HepG2 (cell line): ENCODE measurements at regions not wholly inside any gene's neighbourhood (a gene's known extent, or its start where the extent isn't known, plus 50 kb on each side); places are given as distances from the start of the nearest gene placed in this dataset.

Experiments
- ATF7-NPFF ChIP-seq: sonication (generic); formaldehyde crosslinking; IDR thresholded peaks from 2 replicates; pipeline ENCODE4 v1.8.1; 2023; ENCODE audit warnings: mild to moderate bottlenecking, low read depth, missing genetic modification reagents, moderate library complexity
- CREM ChIP-seq, 2 experiments: sonication (generic) in 1 of 2; formaldehyde crosslinking in 1 of 2; IDR thresholded peaks; 2 replicates each; pipeline versions ENCODE4 v1.4.0 to v1.6.1; 2016 to 2020; ENCODE audit warnings: antibody characterized with exemption in 1 of 2, mild to moderate bottlenecking in 1 of 2, missing genetic modification reagents in 1 of 2
- GATAD1 ChIP-seq: IDR thresholded peaks from 2 replicates; pipeline ENCODE4 v1.6.1; 2016; ENCODE audit warnings: missing genetic modification reagents, missing compliant biosample characterization
- MBD4 ChIP-seq: IDR thresholded peaks from 2 replicates; pipeline ENCODE4 v1.6.1; 2012; ENCODE audit warnings: low read length, inconsistent platforms, borderline replicate concordance
- PCBP2 ChIP-seq: fragments of 200-400 bp; formaldehyde crosslinking; optimal IDR thresholded peaks from 2 replicates; pipeline ENCODE3; 2018; ENCODE audit warnings: low read length, low read depth; ENCODE audit not compliant: poor library complexity, severe bottlenecking
- REPIN1 ChIP-seq: sonication (generic); formaldehyde crosslinking; IDR thresholded peaks from 2 replicates; pipeline ENCODE4 v1.8.0; 2022; ENCODE audit warnings: missing genetic modification reagents, low read depth, mild to moderate bottlenecking, borderline replicate concordance
- RFXAP ChIP-seq: sonication (generic); formaldehyde crosslinking; IDR thresholded peaks from 2 replicates; pipeline ENCODE4 v1.4.0; 2020; ENCODE audit warnings: missing genetic modification reagents, borderline replicate concordance
- SIX1 ChIP-seq: sonication (generic); formaldehyde crosslinking; IDR thresholded peaks from 2 replicates; pipeline ENCODE4 v1.4.0; 2020; ENCODE audit warnings: missing genetic modification reagents, borderline replicate concordance
- SOX6 ChIP-seq, 2 experiments: fragments of 450-650 bp in 1 of 2; sonication (generic) in 1 of 2; formaldehyde crosslinking in 1 of 2; IDR thresholded peaks; 2 replicates each; pipeline versions ENCODE4 v1.4.0 to v1.6.1; 2017 to 2020; ENCODE audit warnings: antibody characterized with exemption in 1 of 2, mild to moderate bottlenecking in 1 of 2, missing genetic modification reagents in 1 of 2
- YEATS2 ChIP-seq: sonication (generic); formaldehyde crosslinking; IDR thresholded peaks from 2 replicates; pipeline ENCODE4 v1.4.0; 2020; ENCODE audit warnings: missing genetic modification reagents, borderline replicate concordance
- ZZZ3 ChIP-seq: sonication (generic); formaldehyde crosslinking; IDR thresholded peaks from 2 replicates; pipeline ENCODE4 v1.4.0; 2020; ENCODE audit warnings: missing genetic modification reagents, mild to moderate bottlenecking, borderline replicate concordance
- TF ChIP-seq, protein P1 (sequence below), 2 experiments: sonication (generic) in 1 of 2; formaldehyde crosslinking in 1 of 2; IDR thresholded peaks; 2 replicates each; pipeline versions ENCODE4 v1.6.1 to v1.9.0; 2014 to 2022; ENCODE audit warnings: antibody characterized with exemption in 1 of 2, borderline replicate concordance in 1 of 2, inconsistent platforms in 1 of 2, low read depth in 1 of 2, missing genetic modification reagents in 1 of 2
- TF ChIP-seq, protein P2 (sequence below): sonication (generic); formaldehyde crosslinking; conservative IDR thresholded peaks from 2 replicates; pipeline ENCODE4 v1.5.0; 2020; ENCODE audit warnings: missing genetic modification reagents
- TF ChIP-seq, protein P3 (sequence below): sonication (generic); formaldehyde crosslinking; IDR thresholded peaks from 2 replicates; pipeline ENCODE4 v1.5.1; 2020; ENCODE audit warnings: missing genetic modification reagents, mild to moderate bottlenecking, borderline replicate concordance
- TF ChIP-seq, protein P4 (sequence below): IDR thresholded peaks from 2 replicates; pipeline ENCODE4 v1.6.1; 2016

DNA sequence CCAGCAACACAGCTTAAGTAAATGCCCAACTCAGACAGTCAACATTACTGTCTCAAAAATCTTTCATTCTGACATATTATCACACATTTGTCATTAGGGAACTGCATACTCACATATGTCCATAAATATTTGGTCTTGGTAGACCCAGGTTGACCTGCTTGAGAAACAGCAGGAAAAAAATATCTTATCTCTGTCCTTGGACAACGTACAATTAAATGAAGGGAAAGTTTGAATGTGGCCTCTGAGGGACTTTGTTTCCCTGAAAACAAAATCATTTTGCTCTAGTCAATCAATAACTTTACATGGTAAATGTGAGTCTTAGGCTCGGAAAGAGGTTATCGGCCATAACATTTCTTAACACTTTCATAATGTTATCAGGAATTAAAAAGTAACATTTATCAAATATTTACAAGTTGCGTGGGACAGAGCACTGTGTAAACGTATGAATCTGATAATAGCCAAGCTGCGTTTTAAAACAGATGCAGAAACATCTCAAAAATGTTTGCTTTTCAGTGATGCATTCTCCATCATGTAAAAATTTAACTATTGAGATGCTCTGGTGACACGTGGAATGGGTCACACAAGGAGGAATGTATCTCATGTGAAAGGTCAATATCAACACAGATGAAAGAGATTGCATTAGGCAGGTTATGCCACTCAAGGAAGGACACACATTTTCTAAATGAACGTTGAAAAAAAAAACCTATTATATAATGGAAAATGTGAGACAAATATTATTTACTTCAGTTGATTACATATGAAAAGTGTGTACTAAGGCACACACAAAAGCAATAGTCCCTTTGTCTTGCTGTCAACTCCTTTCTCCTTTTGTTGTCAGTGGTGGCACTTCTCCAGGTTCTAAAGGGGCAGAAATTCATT lies 304.4 kb downstream of the WDR72 start (continued):
- TF ChIP-seq, protein P1, sequence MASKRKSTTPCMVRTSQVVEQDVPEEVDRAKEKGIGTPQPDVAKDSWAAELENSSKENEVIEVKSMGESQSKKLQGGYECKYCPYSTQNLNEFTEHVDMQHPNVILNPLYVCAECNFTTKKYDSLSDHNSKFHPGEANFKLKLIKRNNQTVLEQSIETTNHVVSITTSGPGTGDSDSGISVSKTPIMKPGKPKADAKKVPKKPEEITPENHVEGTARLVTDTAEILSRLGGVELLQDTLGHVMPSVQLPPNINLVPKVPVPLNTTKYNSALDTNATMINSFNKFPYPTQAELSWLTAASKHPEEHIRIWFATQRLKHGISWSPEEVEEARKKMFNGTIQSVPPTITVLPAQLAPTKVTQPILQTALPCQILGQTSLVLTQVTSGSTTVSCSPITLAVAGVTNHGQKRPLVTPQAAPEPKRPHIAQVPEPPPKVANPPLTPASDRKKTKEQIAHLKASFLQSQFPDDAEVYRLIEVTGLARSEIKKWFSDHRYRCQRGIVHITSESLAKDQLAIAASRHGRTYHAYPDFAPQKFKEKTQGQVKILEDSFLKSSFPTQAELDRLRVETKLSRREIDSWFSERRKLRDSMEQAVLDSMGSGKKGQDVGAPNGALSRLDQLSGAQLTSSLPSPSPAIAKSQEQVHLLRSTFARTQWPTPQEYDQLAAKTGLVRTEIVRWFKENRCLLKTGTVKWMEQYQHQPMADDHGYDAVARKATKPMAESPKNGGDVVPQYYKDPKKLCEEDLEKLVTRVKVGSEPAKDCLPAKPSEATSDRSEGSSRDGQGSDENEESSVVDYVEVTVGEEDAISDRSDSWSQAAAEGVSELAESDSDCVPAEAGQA (IDR thresholded peaks at IDR 0.05; ENCODE audit: low read depth), result 0 out of 2 replicates have a peak, but pooled peaks have one; percentile 36
- TF ChIP-seq, protein P1 (CRISPR knock-in tag; IDR thresholded peaks at IDR 0.05; ENCODE audit: borderline replicate concordance), result peak; percentile 74; the same call in 1 of the 2 replicates
- TF ChIP-seq, protein P2, sequence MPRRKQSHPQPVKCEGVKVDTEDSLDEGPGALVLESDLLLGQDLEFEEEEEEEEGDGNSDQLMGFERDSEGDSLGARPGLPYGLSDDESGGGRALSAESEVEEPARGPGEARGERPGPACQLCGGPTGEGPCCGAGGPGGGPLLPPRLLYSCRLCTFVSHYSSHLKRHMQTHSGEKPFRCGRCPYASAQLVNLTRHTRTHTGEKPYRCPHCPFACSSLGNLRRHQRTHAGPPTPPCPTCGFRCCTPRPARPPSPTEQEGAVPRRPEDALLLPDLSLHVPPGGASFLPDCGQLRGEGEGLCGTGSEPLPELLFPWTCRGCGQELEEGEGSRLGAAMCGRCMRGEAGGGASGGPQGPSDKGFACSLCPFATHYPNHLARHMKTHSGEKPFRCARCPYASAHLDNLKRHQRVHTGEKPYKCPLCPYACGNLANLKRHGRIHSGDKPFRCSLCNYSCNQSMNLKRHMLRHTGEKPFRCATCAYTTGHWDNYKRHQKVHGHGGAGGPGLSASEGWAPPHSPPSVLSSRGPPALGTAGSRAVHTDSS (CRISPR knock-in tag), result no peak
- TF ChIP-seq REPIN1 (CRISPR knock-in tag) (peak; percentile 60; the same call in 1 of the 2 replicates), GATAD1 (CRISPR knock-in tag) (no peak; the same call in 1 of the 2 replicates), ZZZ3 (CRISPR knock-in tag) (no peak), YEATS2 (CRISPR knock-in tag) (no peak), RFXAP (CRISPR knock-in tag) (no peak), MBD4 (peak; percentile 41; the same call in 1 of the 2 replicates), SOX6 (IDR thresholded peaks at IDR 0.05) (no peak), SOX6 (CRISPR knock-in tag; IDR thresholded peaks at IDR 0.05) (peak; percentile 98), ATF7-NPFF (CRISPR knock-in tag) (no peak), SIX1 (peak; percentile 57; the same call in 1 of the 2 replicates), PCBP2 (no peak), CREM (IDR thresholded peaks at IDR 0.05) (peak; percentile 97), CREM (CRISPR knock-in tag; IDR thresholded peaks at IDR 0.05) (no peak)
- TF ChIP-seq, protein P3, sequence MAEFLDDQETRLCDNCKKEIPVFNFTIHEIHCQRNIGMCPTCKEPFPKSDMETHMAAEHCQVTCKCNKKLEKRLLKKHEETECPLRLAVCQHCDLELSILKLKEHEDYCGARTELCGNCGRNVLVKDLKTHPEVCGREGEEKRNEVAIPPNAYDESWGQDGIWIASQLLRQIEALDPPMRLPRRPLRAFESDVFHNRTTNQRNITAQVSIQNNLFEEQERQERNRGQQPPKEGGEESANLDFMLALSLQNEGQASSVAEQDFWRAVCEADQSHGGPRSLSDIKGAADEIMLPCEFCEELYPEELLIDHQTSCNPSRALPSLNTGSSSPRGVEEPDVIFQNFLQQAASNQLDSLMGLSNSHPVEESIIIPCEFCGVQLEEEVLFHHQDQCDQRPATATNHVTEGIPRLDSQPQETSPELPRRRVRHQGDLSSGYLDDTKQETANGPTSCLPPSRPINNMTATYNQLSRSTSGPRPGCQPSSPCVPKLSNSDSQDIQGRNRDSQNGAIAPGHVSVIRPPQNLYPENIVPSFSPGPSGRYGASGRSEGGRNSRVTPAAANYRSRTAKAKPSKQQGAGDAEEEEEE (CRISPR knock-in tag), result no peak
- TF ChIP-seq, protein P4, sequence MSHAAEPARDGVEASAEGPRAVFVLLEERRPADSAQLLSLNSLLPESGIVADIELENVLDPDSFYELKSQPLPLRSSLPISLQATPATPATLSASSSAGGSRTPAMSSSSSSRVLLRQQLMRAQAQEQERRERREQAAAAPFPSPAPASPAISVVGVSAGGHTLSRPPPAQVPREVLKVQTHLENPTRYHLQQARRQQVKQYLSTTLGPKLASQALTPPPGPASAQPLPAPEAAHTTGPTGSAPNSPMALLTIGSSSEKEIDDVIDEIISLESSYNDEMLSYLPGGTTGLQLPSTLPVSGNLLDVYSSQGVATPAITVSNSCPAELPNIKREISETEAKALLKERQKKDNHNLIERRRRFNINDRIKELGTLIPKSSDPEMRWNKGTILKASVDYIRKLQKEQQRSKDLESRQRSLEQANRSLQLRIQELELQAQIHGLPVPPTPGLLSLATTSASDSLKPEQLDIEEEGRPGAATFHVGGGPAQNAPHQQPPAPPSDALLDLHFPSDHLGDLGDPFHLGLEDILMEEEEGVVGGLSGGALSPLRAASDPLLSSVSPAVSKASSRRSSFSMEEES (CRISPR knock-in tag), result peak; percentile 85
